NCI-H187 treated with DMSO at 0.1 percent for 48 hours (cell line): ENCODE measurements at regions not wholly inside any gene's neighbourhood (a gene's known extent, or its start where the extent isn't known, plus 50 kb on each side); places are given as distances from the start of the nearest gene placed in this dataset.

Source experiments
- DNase-seq: peaks from one replicate; lab custom pipeline; 2025; lab: John Stamatoyannopoulos, UW

DNA sequence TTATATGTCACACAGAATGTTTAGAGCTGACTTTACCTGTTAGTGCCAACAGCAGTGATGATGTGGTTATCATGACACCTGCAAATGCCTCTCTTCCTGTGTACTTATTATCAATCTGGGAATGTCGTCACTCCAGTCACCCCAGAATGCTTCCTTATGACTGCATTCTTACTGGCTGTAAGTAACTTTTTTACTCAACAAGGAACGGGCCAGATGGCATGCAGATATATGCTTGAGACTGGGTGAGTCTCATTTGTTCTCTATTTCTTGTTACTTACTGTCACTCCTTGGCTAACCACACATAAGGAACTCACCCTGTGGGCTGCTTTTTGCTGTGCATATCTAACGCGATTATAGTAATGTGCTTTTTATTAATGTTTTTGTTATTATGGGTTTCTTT, 385.5 kb upstream of the MEF2C start:
- DNase-seq: no peak

DNA sequence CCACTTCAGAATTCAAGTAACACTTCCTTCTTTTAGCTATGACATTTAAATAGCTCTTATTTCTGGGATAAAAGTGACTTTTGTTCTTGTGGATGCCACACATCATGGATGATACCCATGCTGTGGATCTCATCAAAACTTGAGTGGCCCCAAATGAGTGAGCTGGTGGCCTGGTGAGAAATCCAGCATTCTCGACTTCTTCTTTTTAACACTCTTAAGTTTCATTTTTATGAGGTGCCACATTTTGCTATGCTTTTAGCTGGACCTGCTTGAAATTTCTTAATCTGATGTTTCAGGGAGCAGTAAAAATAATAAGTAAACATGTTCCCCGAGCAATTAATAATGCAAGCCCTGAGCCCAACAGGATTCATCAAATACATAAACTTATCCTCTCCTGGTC, 384.8 kb upstream of the MEF2C start:
- DNase-seq: no peak

DNA sequence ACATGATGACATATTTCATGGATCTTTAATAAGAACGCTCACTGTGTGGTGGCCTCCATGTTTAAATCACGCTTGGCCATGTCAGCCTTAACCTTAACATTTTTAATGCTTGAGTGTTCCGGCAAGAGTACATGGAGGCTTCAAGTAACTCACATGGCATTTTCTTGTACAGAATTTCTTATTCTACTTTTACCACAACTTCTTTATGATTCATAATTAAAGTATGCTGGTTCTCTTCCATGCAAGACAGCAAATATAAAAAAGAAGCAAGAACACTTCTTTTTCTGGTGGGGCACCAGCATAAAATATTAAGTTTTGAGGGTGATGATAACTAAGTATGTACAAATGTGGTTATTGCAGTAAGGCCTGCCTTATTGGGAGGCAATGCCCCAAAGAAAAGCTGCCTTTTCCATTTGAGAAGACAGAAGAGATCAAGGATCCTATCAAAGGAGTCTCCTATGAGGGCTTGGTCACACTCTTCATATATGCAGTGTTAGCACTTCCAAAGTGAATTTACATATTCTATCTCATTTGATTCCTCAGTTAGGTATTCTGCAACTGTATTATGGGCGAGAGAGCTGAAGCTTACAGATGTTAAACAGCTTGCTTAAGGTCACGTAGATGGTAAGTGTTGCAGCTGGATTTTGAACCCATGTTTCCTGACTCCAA, 382.7 kb upstream of the MEF2C start:
- DNase-seq: no peak

DNA sequence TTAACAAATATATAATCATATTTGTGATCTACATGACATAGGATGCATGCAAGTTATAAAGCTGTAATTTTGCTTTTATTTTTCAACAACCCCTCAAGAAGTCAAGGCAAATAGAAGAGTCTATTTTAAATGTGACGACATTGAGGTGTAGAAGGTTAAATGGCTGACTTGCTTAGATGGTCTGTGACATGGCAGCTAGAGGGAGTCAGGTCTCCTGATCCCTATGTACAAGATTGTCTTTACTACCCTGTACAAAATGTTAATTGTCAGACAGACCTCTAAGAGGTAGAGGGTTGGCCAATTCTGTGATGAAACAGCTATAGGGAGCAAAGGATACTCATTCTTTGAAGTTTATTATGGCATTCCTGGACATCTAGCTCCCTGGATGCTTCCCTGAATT, 380.9 kb upstream of the MEF2C start:
- DNase-seq: no peak

- no peak for DNase-seq
Measured at GRCh38 chr5:89262030-89262429, 379.0 kb upstream of the MEF2C start.

DNA sequence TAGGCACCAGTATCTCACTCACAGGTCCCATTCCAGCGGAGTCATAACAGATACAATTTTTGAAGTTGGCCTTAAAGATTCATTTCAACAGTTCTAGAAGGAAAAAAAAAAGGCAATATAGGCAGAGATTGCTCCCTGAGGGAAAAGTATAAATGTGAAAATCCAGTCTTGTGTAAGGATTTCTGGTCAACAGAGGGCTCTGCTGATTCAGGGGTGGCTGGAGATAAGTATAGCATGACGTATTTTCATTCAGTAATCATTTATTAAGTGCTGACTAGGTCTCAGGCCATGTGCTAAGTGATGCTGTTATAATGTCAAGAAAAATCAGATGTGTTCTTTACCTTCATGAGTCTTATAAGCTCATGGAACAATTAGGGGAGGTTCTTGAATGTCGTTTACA, 377.3 kb upstream of the MEF2C start:
- no peak for DNase-seq

DNA sequence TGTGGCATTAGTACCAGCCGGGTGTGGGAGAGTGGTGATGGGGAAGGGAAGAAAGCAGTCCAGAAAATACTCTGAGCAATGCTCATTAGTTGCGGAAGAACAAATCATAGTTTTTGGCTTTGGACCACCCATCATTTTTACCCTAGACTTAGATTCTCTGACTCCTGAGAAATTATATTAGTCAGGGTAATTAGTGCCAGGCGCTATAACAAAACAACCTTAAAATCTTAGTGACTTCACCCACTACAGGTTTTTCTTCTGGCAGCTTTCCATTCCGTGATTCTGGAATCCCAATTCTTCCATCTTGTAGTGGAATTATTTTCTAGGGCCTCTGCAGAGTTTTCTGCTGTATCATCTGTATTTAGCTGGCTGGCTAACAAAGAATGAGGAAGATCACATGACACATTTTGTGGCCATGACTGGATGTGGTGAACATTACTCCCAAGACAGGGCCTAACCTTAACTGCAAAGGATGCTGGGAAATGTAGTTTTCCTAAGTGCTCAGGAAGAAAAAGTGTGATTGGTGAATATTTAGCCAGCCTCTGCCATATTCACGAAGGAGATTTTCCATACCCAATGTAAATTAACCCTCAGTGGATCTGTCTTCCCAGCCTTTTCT, 373.0 kb upstream of the MEF2C start:
- DNase-seq: no peak

GRCh38 chr5:89253666-89254352, 370.8 kb upstream of the MEF2C start:
- no peak for DNase-seq

DNA sequence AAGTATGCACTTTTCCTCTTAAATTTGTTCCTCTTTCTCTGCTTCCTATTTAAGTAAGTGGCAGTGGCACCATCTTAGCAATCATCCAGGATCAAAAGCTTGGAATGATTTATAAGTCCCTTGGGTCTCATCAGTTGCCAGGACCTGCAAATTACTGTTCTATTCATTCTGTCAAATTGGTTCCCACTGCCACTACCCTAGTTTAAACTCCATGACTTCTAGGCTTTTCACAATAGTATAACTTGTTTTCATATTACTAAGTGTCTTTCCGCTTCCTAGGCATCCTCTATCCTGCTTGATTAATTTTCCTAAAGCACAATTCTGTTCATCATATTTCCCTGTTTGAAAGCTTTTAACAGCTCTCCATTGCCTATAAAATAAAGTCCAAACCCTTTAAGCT, 363.9 kb upstream of the MEF2C start:
- peak; percentile 26 for DNase-seq

DNA sequence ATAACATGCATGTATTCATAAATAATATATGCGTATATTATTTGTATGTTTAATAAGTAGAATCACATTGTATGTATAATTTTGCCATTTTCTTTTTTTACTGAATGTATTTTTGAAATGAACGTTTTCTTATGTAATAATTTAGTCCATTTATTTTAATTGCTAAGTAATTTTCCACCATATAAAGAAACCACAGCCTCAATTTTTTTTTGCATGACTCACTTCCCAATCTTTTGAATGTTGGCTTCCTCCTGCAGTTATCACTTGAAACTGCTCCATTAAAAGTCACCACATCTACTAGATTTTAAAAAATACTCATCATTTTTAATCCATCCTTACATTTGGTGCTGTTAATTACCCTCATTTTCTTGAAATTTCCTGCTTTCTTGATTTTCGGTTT, 363.3 kb upstream of the MEF2C start:
- DNase-seq: no peak

- no peak for DNase-seq
Measured at GRCh38 chr5:89243611-89244010, 360.6 kb upstream of the MEF2C start.

DNA sequence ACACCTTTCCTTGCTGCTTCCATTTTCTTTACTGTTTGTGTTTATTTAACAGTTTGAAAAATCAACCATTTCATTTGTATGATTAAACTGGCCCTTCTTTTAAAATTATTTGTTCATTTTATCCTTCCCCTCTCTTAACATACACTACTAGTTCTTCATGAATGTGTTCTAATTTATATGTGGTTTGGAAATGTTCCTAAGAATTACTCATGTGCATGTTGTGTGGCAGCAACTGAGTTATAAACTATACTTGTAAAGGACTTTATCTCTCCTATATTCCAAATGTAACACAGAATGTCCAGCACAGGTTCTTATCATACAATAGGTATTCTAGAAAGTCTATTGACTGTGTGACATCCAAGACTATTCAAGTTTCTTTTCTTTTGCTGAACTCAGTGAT, 358.2 kb upstream of the MEF2C start:
- no peak for DNase-seq

DNA sequence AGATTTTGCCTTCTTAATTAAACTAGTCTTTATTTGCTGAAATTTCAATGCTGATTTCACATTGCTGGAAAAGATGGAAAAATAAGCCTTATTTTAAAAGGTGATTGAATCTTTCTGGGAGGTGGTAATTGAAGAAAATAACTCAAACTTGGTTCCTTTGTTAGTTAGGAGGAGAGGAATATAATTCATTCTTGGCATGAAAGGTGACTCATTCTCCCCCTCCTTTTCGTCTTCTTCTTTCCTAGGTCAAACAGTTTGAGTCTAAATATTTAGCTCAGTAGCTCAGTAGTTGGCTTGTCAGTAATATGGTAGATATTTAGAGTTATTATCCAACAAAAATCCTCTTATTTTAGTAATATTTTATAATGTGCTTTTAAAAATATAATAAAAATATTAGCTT, 353.9 kb upstream of the MEF2C start:
- no peak for DNase-seq

DNA sequence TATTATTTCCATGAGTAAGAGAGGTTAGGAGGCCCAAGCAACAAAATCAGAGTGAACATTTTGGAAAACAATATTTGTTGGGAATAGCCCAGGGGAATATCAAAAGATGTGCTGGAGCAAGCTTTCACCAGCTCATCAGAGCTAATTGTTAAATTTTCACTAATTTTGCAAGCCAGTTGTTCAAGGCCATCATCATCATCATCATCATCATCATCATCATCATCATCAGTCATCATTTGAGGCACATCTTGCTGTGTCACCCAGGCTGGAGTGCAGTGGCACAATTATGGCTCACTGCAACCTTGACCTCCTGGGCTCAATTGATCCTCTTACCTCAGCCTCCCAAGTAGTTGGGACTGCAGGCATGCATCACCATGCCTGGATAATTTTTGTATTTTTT, 350.5 kb upstream of the MEF2C start:
- DNase-seq: no peak

DNA sequence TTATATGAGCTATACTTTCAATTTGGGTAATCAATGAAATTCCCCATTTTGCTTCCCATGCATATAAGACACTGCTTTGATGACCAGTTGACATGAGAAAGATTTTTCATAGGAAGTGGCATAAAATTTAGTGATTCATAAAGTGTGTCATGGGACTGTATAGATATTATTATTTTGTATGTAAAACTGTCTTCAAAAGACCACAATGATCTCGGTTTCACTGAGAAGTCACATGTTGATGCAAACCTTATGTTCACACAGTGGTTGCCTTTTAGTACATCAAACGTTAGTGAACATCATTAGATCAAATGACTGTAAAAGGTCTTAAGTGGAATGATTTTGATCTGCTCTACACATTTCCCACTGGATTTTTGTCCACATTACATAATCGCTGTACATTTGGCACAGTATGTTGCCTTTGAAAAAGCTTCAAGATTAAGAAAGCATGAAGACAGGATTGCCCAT, 349.2 kb upstream of the MEF2C start:
- no peak for DNase-seq

DNA sequence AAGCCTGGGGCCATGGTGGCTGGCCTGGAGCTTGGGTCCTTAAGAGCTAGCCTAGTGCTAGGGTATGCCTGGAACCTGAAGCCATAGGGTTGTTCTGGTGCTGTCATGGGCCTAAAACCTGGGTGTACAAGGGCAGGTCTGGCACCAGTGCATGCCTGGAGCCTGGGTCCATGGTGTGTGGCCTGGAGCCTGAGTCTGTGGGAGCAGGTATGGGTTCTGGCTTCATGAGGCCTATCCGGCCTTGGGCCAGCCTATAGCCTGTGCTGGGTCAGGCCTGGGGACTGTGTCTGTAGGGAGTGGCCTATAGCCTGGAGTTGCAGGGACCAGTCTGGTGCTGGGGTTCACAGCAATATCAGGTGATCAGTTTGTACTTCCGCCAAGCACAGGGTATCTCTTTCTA, 347.2 kb upstream of the MEF2C start:
- no peak for DNase-seq

DNA sequence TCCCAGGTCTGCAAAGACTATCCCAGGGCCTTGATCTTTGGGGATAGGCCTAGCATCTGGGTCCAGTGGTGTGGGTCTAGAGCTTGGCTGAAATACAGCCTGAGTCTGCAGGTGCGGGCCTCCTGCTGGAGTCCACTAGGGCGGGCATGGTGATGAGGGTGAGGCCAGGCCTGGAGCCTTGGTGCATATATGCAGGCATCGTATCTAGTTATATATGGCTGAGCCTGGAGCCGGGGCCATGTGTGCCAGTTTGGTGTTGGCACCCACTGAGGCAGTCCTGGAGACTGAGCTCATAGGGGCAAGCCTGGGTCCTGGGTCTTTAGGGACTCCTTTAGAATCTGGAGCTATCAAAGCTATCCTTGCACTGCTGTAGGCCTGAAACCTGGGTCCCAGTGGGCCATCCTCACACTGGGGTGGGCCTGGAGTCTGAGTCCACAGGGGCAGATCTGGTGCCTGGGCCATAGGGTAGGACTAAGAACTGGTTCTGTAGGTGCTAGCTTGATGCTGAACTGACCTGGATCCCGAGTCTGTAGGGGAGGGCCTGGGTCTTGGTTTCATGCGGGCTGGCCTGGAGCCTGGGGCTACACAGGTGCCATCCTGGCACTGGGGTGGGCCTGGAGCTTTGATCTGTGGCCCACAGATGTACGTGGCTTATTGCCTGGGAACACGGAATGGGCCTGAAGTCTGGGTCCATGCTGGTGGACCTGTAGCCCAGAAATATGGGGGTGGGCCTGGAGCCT, 346.5 kb upstream of the MEF2C start:
- DNase-seq: no peak

DNA sequence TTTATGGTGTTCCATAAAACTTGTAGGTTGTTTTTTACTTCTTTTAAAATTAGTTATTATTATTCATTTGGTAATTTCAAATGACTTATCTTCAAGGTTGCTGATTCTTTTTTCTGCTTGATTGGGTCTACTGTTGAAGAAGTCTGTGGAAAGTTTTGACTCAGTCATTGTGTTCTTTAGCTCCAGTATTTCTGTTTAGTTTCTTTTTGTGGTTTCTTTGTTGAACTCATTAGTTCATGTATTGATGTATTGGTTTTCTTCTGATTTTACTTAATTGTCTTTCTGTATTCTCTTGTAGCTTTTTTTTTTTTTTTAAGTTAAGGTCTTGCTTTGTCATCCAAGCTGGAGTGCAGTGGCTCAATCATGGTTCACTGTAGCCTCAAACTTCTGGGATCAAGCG, 345.4 kb upstream of the MEF2C start:
- DNase-seq: no peak

GRCh38 chr5:89218364-89218763, 335.4 kb upstream of the MEF2C start:
- DNase-seq: no peak

DNA sequence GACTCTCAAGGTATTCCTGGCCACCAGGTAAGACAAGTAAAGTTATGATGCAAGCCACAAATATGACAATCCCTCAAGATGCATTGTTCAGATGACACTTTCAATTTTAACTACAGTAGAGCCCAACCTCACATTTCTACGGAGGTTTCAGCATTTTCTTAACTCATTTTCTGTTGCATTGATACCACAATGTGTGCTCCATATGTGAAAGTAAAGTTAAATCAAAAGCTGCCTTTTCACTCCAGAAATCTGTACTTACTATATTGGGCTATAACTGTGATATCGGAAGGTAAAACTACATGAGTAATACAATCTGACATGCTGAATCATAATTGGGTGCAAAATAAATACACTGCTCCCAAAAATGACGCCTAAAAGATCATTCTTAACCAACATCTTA, 333.6 kb upstream of the MEF2C start:
- DNase-seq: no peak

- DNase-seq: no peak
Measured at GRCh38 chr5:89213573-89213972, 330.6 kb upstream of the MEF2C start.

DNA sequence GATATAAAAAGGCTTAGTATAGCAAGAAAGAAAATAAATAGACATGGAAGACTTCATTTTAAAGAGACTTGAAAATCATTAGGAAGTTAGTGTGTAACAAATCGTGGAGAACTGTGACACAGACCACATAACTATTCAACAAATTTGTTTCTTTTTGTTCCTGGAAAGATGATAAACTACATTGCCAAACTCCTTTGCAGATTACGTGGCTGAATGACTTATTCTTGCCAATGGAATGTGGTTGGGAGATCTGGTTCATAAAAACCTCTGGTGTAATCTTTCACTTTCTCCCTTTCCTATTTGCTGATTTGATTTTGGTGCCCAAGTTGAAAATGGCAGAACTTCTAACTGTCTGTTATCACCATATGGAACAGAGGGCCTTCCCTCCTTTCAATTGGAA, 328.9 kb upstream of the MEF2C start:
- no peak for DNase-seq

DNA sequence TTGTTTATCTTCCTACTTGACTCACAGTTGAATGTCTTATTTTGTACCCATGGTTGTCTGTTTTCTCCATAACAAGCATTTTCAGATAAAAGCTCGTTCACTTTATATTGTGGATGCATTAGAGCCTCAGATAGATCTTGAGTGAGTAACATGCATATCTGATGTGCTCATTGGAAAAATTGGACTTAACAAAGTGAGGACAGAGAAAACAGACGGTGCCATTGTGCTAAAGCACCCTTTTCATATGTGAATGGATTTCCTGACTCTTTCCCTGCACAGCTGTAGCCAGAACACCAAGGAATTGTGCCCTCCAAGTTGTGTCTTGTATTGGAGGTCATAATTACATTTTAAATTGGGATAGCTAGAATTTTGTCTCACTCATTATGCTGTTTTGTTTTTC, 325.8 kb upstream of the MEF2C start:
- no peak for DNase-seq
